ENCODE measurements at regions not wholly inside any gene's neighbourhood (a gene's known extent, or its start where the extent isn't known, plus 50 kb on each side); places are given as distances from the start of the nearest gene placed in this dataset.

GRCh38 chr10:10489076-10489475 is 528.6 kb upstream of the CELF2 start:
- no peak for DNase-seq

GRCh38 chr10:10489805-10490571 is 527.7 kb upstream of the CELF2 start:
- no peak for DNase-seq

GRCh38 chr10:10490581-10490980 is 527.1 kb upstream of the CELF2 start:
- DNase-seq = no peak

- DNase-seq = no peak
These were observed 525.3 kb upstream of the CELF2 start for GRCh38 chr10:10492420-10492819.

GRCh38 chr10:10493833-10494232 is 523.8 kb upstream of the CELF2 start:
- no peak for DNase-seq

GRCh38 chr10:10497245-10497644 is 520.4 kb upstream of the CELF2 start:
- DNase-seq = no peak

- DNase-seq = no peak
These were observed 518.9 kb upstream of the CELF2 start for GRCh38 chr10:10498781-10499180.

- no peak for DNase-seq
These were observed 517.8 kb upstream of the CELF2 start for GRCh38 chr10:10499839-10500238.

GRCh38 chr10:10500937-10501336 is 516.7 kb upstream of the CELF2 start:
- no peak for DNase-seq

- no peak for DNase-seq
These were observed 513.9 kb upstream of the CELF2 start for GRCh38 chr10:10503772-10504171.

- no peak for DNase-seq
These were observed 509.5 kb upstream of the CELF2 start for GRCh38 chr10:10508211-10508610.

- DNase-seq = no peak
These were observed 507.5 kb upstream of the CELF2 start for GRCh38 chr10:10510179-10510578.

GRCh38 chr10:10513067-10513466 is 504.6 kb upstream of the CELF2 start:
- DNase-seq = no peak

GRCh38 chr10:10513898-10514297 is 503.8 kb upstream of the CELF2 start:
- no peak for DNase-seq

GRCh38 chr10:10514797-10515196 is 502.9 kb upstream of the CELF2 start:
- no peak for DNase-seq

- DNase-seq = no peak
These were observed 502.0 kb upstream of the CELF2 start for GRCh38 chr10:10515479-10516204.

GRCh38 chr10:10516346-10517130 is 501.1 kb upstream of the CELF2 start:
- no peak for DNase-seq

- no peak for DNase-seq
These were observed 499.8 kb upstream of the CELF2 start for GRCh38 chr10:10517866-10518265.

GRCh38 chr10:10519674-10520073 is 498.0 kb upstream of the CELF2 start:
- DNase-seq = no peak

GRCh38 chr10:10520491-10521385 is 496.9 kb upstream of the CELF2 start:
- DNase-seq = no peak

GRCh38 chr10:10526846-10527245 is 490.8 kb upstream of the CELF2 start:
- DNase-seq = no peak

GRCh38 chr10:10527861-10528562 is 489.7 kb upstream of the CELF2 start:
- no peak for DNase-seq
